Activated naive CD8-positive, alpha-beta T cell treated with anti-CD3 and anti-CD28 coated beads, Interleukin-2, amount 50 U/mL, for 24 hours (primary cell): ENCODE measurements at regions not wholly inside any gene's neighbourhood (a gene's known extent, or its start where the extent isn't known, plus 50 kb on each side); places are given as distances from the start of the nearest gene placed in this dataset.
"Not testable (repeated sequence)": the region's sequence is repeated elsewhere in the genome, so short reads cannot be mapped to it uniquely, and the experiment has no call there.

Experiments used
- ATAC-seq: fragments of 150-1000 bp; cut with Tn5 transposase; one replicate; pipeline ENCODE4 v1.10.0; 2021
- DNase-seq: peaks from one replicate; pipeline ENCODE4 v3.0.0; 2021
- H3K27ac Mint-ChIP-seq: one replicate; pipeline ENCODE4 v1.8.0; 2021; ENCODE audit warnings: mild to moderate bottlenecking, mixed read lengths
- H3K27me3 Mint-ChIP-seq: one replicate; pipeline ENCODE4 v1.8.0; 2021; ENCODE audit warnings: mixed read lengths
- H3K36me3 Mint-ChIP-seq: one replicate; pipeline ENCODE4 v1.8.0; 2021; ENCODE audit warnings: low read depth, mixed read lengths
- H3K4me1 Mint-ChIP-seq: one replicate; pipeline ENCODE4 v1.8.0; 2021; ENCODE audit warnings: mixed read lengths
- H3K4me3 Mint-ChIP-seq: one replicate; pipeline ENCODE4 v1.8.0; 2021; ENCODE audit warnings: mild to moderate bottlenecking, moderate library complexity, mixed read lengths
- H3K9me3 Mint-ChIP-seq: one replicate; pipeline ENCODE4 v1.8.0; 2021; ENCODE audit warnings: mixed read lengths

GRCh38 chr3:162605651-162606204 is 1109.1 kb downstream of the OTOL1 start:
- H3K27me3 Mint-ChIP-seq = no peaks in the 10 kb centered on the region
- H3K9me3 Mint-ChIP-seq = peaks cover 26% of the 10 kb centered on the region
- H3K27ac Mint-ChIP-seq = no peak overlapping the region
- no peak overlapping the region for H3K4me3 Mint-ChIP-seq
- no peaks in the 10 kb centered on the region for H3K4me1 Mint-ChIP-seq
- DNase-seq (no peak), ATAC-seq (no peak)
- H3K36me3 Mint-ChIP-seq = no peaks in the 10 kb centered on the region

- no peaks in the 10 kb centered on the region for H3K27me3 Mint-ChIP-seq
- no peak overlapping the region for H3K27ac Mint-ChIP-seq
- H3K4me3 Mint-ChIP-seq = no peak overlapping the region
- peaks cover 10% of the 10 kb centered on the region for H3K9me3 Mint-ChIP-seq
- H3K36me3 Mint-ChIP-seq = no peaks in the 10 kb centered on the region
- no peak for ATAC-seq
- no peaks in the 10 kb centered on the region for H3K4me1 Mint-ChIP-seq
- DNase-seq = no peak
These were observed 1113.7 kb downstream of the OTOL1 start for GRCh38 chr3:162610261-162610660.

- Mint-ChIP-seq H3K9me3 (peaks cover 7% of the 10 kb centered on the region), H3K4me3 (no peak overlapping the region), H3K4me1 (no peaks in the 10 kb centered on the region), H3K27ac (no peak overlapping the region), H3K27me3 (no peaks in the 10 kb centered on the region), H3K36me3 (no peaks in the 10 kb centered on the region)
- ATAC-seq = no peak
- no peak for DNase-seq
These were observed 1116.4 kb downstream of the OTOL1 start for GRCh38 chr3:162612991-162613390.

- DNase-seq (no peak), ATAC-seq (no peak)
- Mint-ChIP-seq H3K4me3 (no peak overlapping the region), H3K36me3 (no peaks in the 10 kb centered on the region), H3K27ac (no peak overlapping the region), H3K9me3 (peaks cover 8% of the 10 kb centered on the region), H3K27me3 (no peaks in the 10 kb centered on the region), H3K4me1 (no peaks in the 10 kb centered on the region)
These were observed 1129.6 kb downstream of the OTOL1 start for GRCh38 chr3:162626172-162626571.

GRCh38 chr3:162628531-162628930 is 1131.9 kb downstream of the OTOL1 start:
- H3K27ac Mint-ChIP-seq = no peak overlapping the region
- peaks cover 3% of the 10 kb centered on the region for H3K9me3 Mint-ChIP-seq
- H3K36me3 Mint-ChIP-seq = no peaks in the 10 kb centered on the region
- H3K27me3 Mint-ChIP-seq = no peaks in the 10 kb centered on the region
- no peak for ATAC-seq
- H3K4me3 Mint-ChIP-seq = no peak overlapping the region
- no peaks in the 10 kb centered on the region for H3K4me1 Mint-ChIP-seq
- DNase-seq = no peak

GRCh38 chr3:162629372-162629771 is 1132.8 kb downstream of the OTOL1 start:
- no peaks in the 10 kb centered on the region for H3K27me3 Mint-ChIP-seq
- H3K4me1 Mint-ChIP-seq = no peaks in the 10 kb centered on the region
- H3K36me3 Mint-ChIP-seq = no peaks in the 10 kb centered on the region
- ATAC-seq (no peak), DNase-seq (no peak)
- H3K27ac Mint-ChIP-seq = no peak overlapping the region
- no peak overlapping the region for H3K4me3 Mint-ChIP-seq
- peaks cover 5% of the 10 kb centered on the region for H3K9me3 Mint-ChIP-seq

GRCh38 chr3:162632672-162633071 is 1136.1 kb downstream of the OTOL1 start:
- no peaks in the 10 kb centered on the region for H3K27me3 Mint-ChIP-seq
- H3K9me3 Mint-ChIP-seq = peaks cover 14% of the 10 kb centered on the region
- no peaks in the 10 kb centered on the region for H3K4me1 Mint-ChIP-seq
- no peak for ATAC-seq
- DNase-seq = no peak
- H3K27ac Mint-ChIP-seq = no peak overlapping the region
- H3K36me3 Mint-ChIP-seq = no peaks in the 10 kb centered on the region
- H3K4me3 Mint-ChIP-seq = no peak overlapping the region

- not testable (repeated sequence) for H3K9me3 Mint-ChIP-seq, H3K27ac Mint-ChIP-seq, DNase-seq, H3K27me3 Mint-ChIP-seq, H3K4me3 Mint-ChIP-seq, ATAC-seq, H3K4me1 Mint-ChIP-seq, H3K36me3 Mint-ChIP-seq
These were observed 1143.6 kb downstream of the OTOL1 start for GRCh38 chr3:162640208-162640607.

GRCh38 chr3:162641317-162641716 is 1144.7 kb downstream of the OTOL1 start:
- DNase-seq (no peak), ATAC-seq (no peak)
- no peak overlapping the region for H3K4me3 Mint-ChIP-seq
- H3K36me3 Mint-ChIP-seq = no peaks in the 10 kb centered on the region
- H3K4me1 Mint-ChIP-seq = no peaks in the 10 kb centered on the region
- H3K27ac Mint-ChIP-seq = no peak overlapping the region
- peaks cover 10% of the 10 kb centered on the region for H3K9me3 Mint-ChIP-seq
- H3K27me3 Mint-ChIP-seq = no peaks in the 10 kb centered on the region

GRCh38 chr3:162641907-162642306 is 1145.3 kb downstream of the OTOL1 start:
- no peak for ATAC-seq
- DNase-seq = no peak
- no peak overlapping the region for H3K27ac Mint-ChIP-seq
- no peak overlapping the region for H3K4me3 Mint-ChIP-seq
- H3K9me3 Mint-ChIP-seq = peaks cover 13% of the 10 kb centered on the region
- H3K36me3 Mint-ChIP-seq = no peaks in the 10 kb centered on the region
- H3K27me3 Mint-ChIP-seq = no peaks in the 10 kb centered on the region
- no peaks in the 10 kb centered on the region for H3K4me1 Mint-ChIP-seq

- H3K36me3 Mint-ChIP-seq = no peaks in the 10 kb centered on the region
- H3K4me3 Mint-ChIP-seq = no peak overlapping the region
- no peaks in the 10 kb centered on the region for H3K27me3 Mint-ChIP-seq
- ATAC-seq (no peak), DNase-seq (no peak)
- no peaks in the 10 kb centered on the region for H3K4me1 Mint-ChIP-seq
- no peak overlapping the region for H3K27ac Mint-ChIP-seq
- H3K9me3 Mint-ChIP-seq = peaks cover 17% of the 10 kb centered on the region
These were observed 1146.6 kb downstream of the OTOL1 start for GRCh38 chr3:162643245-162643644.

GRCh38 chr3:162647321-162647720 is 1150.7 kb downstream of the OTOL1 start:
- H3K9me3 Mint-ChIP-seq = peaks cover 22% of the 10 kb centered on the region
- H3K27ac Mint-ChIP-seq = no peak overlapping the region
- no peak overlapping the region for H3K4me3 Mint-ChIP-seq
- H3K4me1 Mint-ChIP-seq = no peaks in the 10 kb centered on the region
- H3K36me3 Mint-ChIP-seq = no peaks in the 10 kb centered on the region
- H3K27me3 Mint-ChIP-seq = no peaks in the 10 kb centered on the region
- no peak for ATAC-seq
- no peak for DNase-seq

GRCh38 chr3:162658003-162658402 is 1161.4 kb downstream of the OTOL1 start:
- Mint-ChIP-seq H3K9me3 (peaks cover 16% of the 10 kb centered on the region), H3K4me1 (no peaks in the 10 kb centered on the region), H3K36me3 (no peaks in the 10 kb centered on the region), H3K27me3 (no peaks in the 10 kb centered on the region), H3K27ac (no peak overlapping the region), H3K4me3 (no peak overlapping the region)
- DNase-seq = no peak
- no peak for ATAC-seq

- no peak overlapping the region for H3K27ac Mint-ChIP-seq
These were observed 1169.2 kb downstream of the OTOL1 start for GRCh38 chr3:162665684-162666391.

GRCh38 chr3:162666835-162667234 is 1170.2 kb downstream of the OTOL1 start:
- Mint-ChIP-seq H3K27ac (no peak overlapping the region), H3K9me3 (peaks cover 4% of the 10 kb centered on the region), H3K36me3 (no peaks in the 10 kb centered on the region), H3K4me1 (no peaks in the 10 kb centered on the region), H3K27me3 (no peaks in the 10 kb centered on the region), H3K4me3 (no peak overlapping the region)
- ATAC-seq (no peak), DNase-seq (no peak)

More at GRCh38 chr3:162665684-162666391, 1169.2 kb downstream of the OTOL1 start:
- peaks cover 4% of the 10 kb centered on the region for H3K9me3 Mint-ChIP-seq
- no peak for DNase-seq
- no peaks in the 10 kb centered on the region for H3K27me3 Mint-ChIP-seq
- ATAC-seq = no peak
- H3K4me3 Mint-ChIP-seq = no peak overlapping the region
- no peaks in the 10 kb centered on the region for H3K4me1 Mint-ChIP-seq
- H3K36me3 Mint-ChIP-seq = no peaks in the 10 kb centered on the region
